Lower lobe of right lung (tissue), 2 donors: ENCODE measurements at regions not wholly inside any gene's neighbourhood (a gene's known extent, or its start where the extent isn't known, plus 50 kb on each side); places are given as distances from the start of the nearest gene placed in this dataset.

Experiments used
- ATAC-seq, 2 donors: fragments of 200-7000 bp; cut with Tn5 transposase; one replicate each; pipeline ENCODE4 v1.9.1; 2020 to 2022; ENCODE audit warnings: mild to moderate bottlenecking in 2 of 2, moderate library complexity in 2 of 2
- DNase-seq: peaks from one replicate; pipeline ENCODE4 v3.0.0-alpha.2; 2020
- H3K27ac ChIP-seq: fragments of 200-600 bp; one replicate; pipeline ENCODE4 v1.8.0; 2022
- H3K27me3 ChIP-seq: fragments of 200-600 bp; one replicate; pipeline ENCODE4 v1.8.0; 2022; ENCODE audit warnings: low read depth
- H3K36me3 ChIP-seq: fragments of 200-600 bp; one replicate; pipeline ENCODE4 v1.8.0; 2022; ENCODE audit warnings: mild to moderate bottlenecking
- H3K4me1 ChIP-seq: fragments of 200-600 bp; one replicate; pipeline ENCODE4 v1.8.0; 2022
- H3K4me3 ChIP-seq: fragments of 200-600 bp; one replicate; pipeline ENCODE4 v1.8.0; 2022; ENCODE audit warnings: mild to moderate bottlenecking
- H3K9me3 ChIP-seq: fragments of 200-600 bp; one replicate; pipeline ENCODE4 v1.8.0; 2022
- CTCF ChIP-seq: fragments of 200-600 bp; IDR thresholded peaks from one replicate; pipeline ENCODE4 v1.8.0; 2022; ENCODE audit warnings: antibody characterized with exemption, mild to moderate bottlenecking
- intact Hi-C: fragments of 100-400 bp; cut with DNase I; formaldehyde crosslinking; loops from one replicate; pipeline ENCODE4 v1.11.0; 2022
- donor health status: DM: no; HTN: yes; CAD: no; lungs with severe emphysema.

GRCh38 chr2:193566886-193567285 is 1372.2 kb upstream of the TMEFF2 start:
- DNase-seq, result no peak
- ATAC-seq, result no peak
- Histone ChIP-seq H3K27me3 (no peaks in the 10 kb centered on the region), H3K36me3 (no peaks in the 10 kb centered on the region), H3K27ac (no peak overlapping the region), H3K9me3 (no peaks in the 10 kb centered on the region), H3K4me3 (no peak overlapping the region), H3K4me1 (no peaks in the 10 kb centered on the region)
- intact Hi-C loops, result no loop called here
- no peak for TF ChIP-seq CTCF

- H3K36me3 ChIP-seq, result no peaks in the 10 kb centered on the region
- intact Hi-C loops, result no loop called here
- no peak for ATAC-seq
- no peak overlapping the region for H3K27ac ChIP-seq
- no peak overlapping the region for H3K4me3 ChIP-seq
- no peaks in the 10 kb centered on the region for H3K27me3 ChIP-seq
- H3K9me3 ChIP-seq, result no peaks in the 10 kb centered on the region
- H3K4me1 ChIP-seq, result no peaks in the 10 kb centered on the region
- TF ChIP-seq CTCF, result no peak
- DNase-seq, result no peak
These were observed 1371.5 kb upstream of the TMEFF2 start for GRCh38 chr2:193566276-193566675.

GRCh38 chr2:193562031-193562430 is 1367.3 kb upstream of the TMEFF2 start:
- no peak overlapping the region for H3K4me3 ChIP-seq
- H3K9me3 ChIP-seq, result no peaks in the 10 kb centered on the region
- ATAC-seq, result no peak
- no peak for TF ChIP-seq CTCF
- no peak for DNase-seq
- no peaks in the 10 kb centered on the region for H3K36me3 ChIP-seq
- H3K27me3 ChIP-seq, result no peaks in the 10 kb centered on the region
- intact Hi-C loops, result no loop called here
- H3K27ac ChIP-seq, result no peak overlapping the region
- no peaks in the 10 kb centered on the region for H3K4me1 ChIP-seq

- no peak for TF ChIP-seq CTCF
- DNase-seq, result no peak
- intact Hi-C loops, result no loop called here
- Histone ChIP-seq H3K36me3 (no peaks in the 10 kb centered on the region), H3K27me3 (no peaks in the 10 kb centered on the region), H3K4me3 (no peak overlapping the region), H3K27ac (no peak overlapping the region), H3K9me3 (no peaks in the 10 kb centered on the region), H3K4me1 (no peaks in the 10 kb centered on the region)
- ATAC-seq, result no peak
These were observed 1366.3 kb upstream of the TMEFF2 start for GRCh38 chr2:193561054-193561453.

GRCh38 chr2:193556766-193557470 is 1362.2 kb upstream of the TMEFF2 start:
- intact Hi-C loops, result no loop called here

More at GRCh38 chr2:193556766-193557470, 1362.2 kb upstream of the TMEFF2 start:
- no peak for TF ChIP-seq CTCF
- ATAC-seq (no peak), DNase-seq (no peak)
- Histone ChIP-seq H3K4me3 (no peak overlapping the region), H3K9me3 (no peaks in the 10 kb centered on the region), H3K27me3 (no peaks in the 10 kb centered on the region), H3K4me1 (no peaks in the 10 kb centered on the region), H3K36me3 (no peaks in the 10 kb centered on the region), H3K27ac (no peak overlapping the region)
